Stomach (tissue), 4 donors: ENCODE measurements at regions not wholly inside any gene's neighbourhood (a gene's known extent, or its start where the extent isn't known, plus 50 kb on each side); places are given as distances from the start of the nearest gene placed in this dataset.

Experiments used
- EP300 ChIP-seq: sonication (generic); formaldehyde crosslinking; IDR thresholded peaks from one replicate; pipeline ENCODE4 v1.6.1; 2017; ENCODE audit warnings: antibody characterized with exemption
- POLR2A ChIP-seq, 4 donors: fragments of 450-650 bp; IDR thresholded peaks; one replicate each; pipeline ENCODE4 v1.6.1; 2016; ENCODE audit warnings: antibody characterized with exemption in 4 of 4, control low read depth in 2 of 4, mild to moderate bottlenecking in 1 of 4, moderate library complexity in 1 of 4
- TF ChIP-seq, protein P1 (sequence below), 7 experiments: fragments of 450-650 bp in 4 of 7; fragments of 200-600 bp in 3 of 7; sonication (generic) in 3 of 7; IDR thresholded peaks; one replicate each; pipeline ENCODE4 v1.5.1; 2016 to 2019; ENCODE audit warnings: antibody characterized with exemption in 7 of 7, control low read depth in 2 of 7, mild to moderate bottlenecking in 1 of 7

- TF ChIP-seq, protein P1, sequence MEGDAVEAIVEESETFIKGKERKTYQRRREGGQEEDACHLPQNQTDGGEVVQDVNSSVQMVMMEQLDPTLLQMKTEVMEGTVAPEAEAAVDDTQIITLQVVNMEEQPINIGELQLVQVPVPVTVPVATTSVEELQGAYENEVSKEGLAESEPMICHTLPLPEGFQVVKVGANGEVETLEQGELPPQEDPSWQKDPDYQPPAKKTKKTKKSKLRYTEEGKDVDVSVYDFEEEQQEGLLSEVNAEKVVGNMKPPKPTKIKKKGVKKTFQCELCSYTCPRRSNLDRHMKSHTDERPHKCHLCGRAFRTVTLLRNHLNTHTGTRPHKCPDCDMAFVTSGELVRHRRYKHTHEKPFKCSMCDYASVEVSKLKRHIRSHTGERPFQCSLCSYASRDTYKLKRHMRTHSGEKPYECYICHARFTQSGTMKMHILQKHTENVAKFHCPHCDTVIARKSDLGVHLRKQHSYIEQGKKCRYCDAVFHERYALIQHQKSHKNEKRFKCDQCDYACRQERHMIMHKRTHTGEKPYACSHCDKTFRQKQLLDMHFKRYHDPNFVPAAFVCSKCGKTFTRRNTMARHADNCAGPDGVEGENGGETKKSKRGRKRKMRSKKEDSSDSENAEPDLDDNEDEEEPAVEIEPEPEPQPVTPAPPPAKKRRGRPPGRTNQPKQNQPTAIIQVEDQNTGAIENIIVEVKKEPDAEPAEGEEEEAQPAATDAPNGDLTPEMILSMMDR (IDR thresholded peaks at IDR 0.05) = no peak
- TF ChIP-seq POLR2A (IDR thresholded peaks at IDR 0.05) (no peak), EP300 (no peak)
These were observed 180.1 kb downstream of the RDH14 start for GRCh38 chr2:18380321-18380720.
